NT2/D1 (cell line): ENCODE measurements at regions not wholly inside any gene's neighbourhood (a gene's known extent, or its start where the extent isn't known, plus 50 kb on each side); places are given as distances from the start of the nearest gene placed in this dataset.

Experiments used
- SUZ12 ChIP-seq: IDR thresholded peaks from 2 replicates; pipeline ENCODE4 v1.6.1; 2011; ENCODE audit not compliant: insufficient read length, insufficient read depth; ENCODE audit errors: extremely low read depth
- YY1 ChIP-seq: IDR thresholded peaks from 2 replicates; pipeline ENCODE4 v1.6.1; 2011; ENCODE audit not compliant: insufficient read length, insufficient read depth
- ZNF274 ChIP-seq: IDR thresholded peaks from 2 replicates; pipeline ENCODE4 v1.6.1; 2011; ENCODE audit warnings: mild to moderate bottlenecking, low read depth, low read length

DNA sequence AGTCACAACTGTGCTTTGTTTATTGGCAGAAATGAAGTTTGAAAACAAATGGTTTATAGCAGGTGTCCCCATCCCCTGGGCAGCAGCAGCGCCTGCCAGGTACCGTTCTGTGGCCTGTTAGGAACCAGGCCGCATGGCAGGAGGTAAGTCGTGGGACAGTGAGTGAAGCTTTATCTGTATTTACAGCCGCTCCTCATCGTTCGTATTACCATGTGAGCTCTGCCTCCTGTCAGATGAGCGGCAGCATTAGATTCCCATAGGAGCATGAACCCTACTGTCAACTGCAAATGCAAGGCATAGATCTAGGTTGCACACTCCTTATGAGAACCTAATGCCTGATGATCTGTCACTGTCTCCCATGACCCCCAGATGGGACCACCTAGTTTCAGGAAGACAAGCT, 63.4 kb upstream of the SOD1 start:
- TF ChIP-seq YY1 (no peak), ZNF274 (no peak), SUZ12 (no peak)
